H1 (cell line): ENCODE measurements at regions not wholly inside any gene's neighbourhood (a gene's known extent, or its start where the extent isn't known, plus 50 kb on each side); places are given as distances from the start of the nearest gene placed in this dataset.

Source experiments
- CTCF ChIA-PET: fragments of 300-600 bp; sonication (Branson Sonifier 250); formaldehyde crosslinking; loops from one replicate; lab custom pipeline; 2021; ENCODE audit not compliant: partially characterized antibody; lab: Charles Lee
- POLR2A ChIA-PET: fragments of 300-600 bp; sonication (Branson Sonifier 250); formaldehyde crosslinking; loops from one replicate; lab custom pipeline; 2021; ENCODE audit warnings: inconsistent platforms; ENCODE audit not compliant: partially characterized antibody; lab: Charles Lee
- DNase-seq, 2 experiments: peaks; one replicate each; pipeline versions ENCODE4 v3.0.0 to v3.0.0-alpha.2; 2010 to 2022; ENCODE audit warnings: low spot score in 2 of 2, low read depth in 1 of 2, mixed read lengths in 1 of 2
- FAIRE-seq: peaks from 2 replicates; lab custom pipeline; 2011; peaks lifted over from hg19 to GRCh38; lab: Jason Lieb, UNC
- H2AFZ ChIP-seq: 2 replicates; pipeline ENCODE4 v1.8.1; 2012; ENCODE audit warnings: low read length, inconsistent platforms
- H2AK5ac ChIP-seq: 2 replicates; pipeline ENCODE4 v1.6.1; 2013; ENCODE audit warnings: low read depth, low read length
- H2BK120ac ChIP-seq: replicated peaks from 2 replicates; pipeline ENCODE3; 2013; ENCODE audit warnings: low read depth, low read length, inconsistent platforms
- H2BK12ac ChIP-seq: 2 replicates; pipeline ENCODE4 v1.6.1; 2013; ENCODE audit warnings: low read depth, low read length
- H2BK15ac ChIP-seq: 2 replicates; pipeline ENCODE4 v1.6.1; 2013; ENCODE audit warnings: low read length
- H2BK20ac ChIP-seq: 2 replicates; pipeline ENCODE4 v1.6.1; 2013; ENCODE audit warnings: low read length
- H2BK5ac ChIP-seq: 2 replicates; pipeline ENCODE4 v1.6.1; 2013; ENCODE audit warnings: low read depth, low read length
- H3K14ac ChIP-seq: 2 replicates; pipeline ENCODE4 v1.6.1; 2013; ENCODE audit warnings: inconsistent platforms; ENCODE audit not compliant: insufficient read length
- H3K18ac ChIP-seq: 2 replicates; pipeline ENCODE4 v1.6.1; 2013; ENCODE audit warnings: low read length; ENCODE audit errors: extremely low read depth
- H3K23ac ChIP-seq: 2 replicates; pipeline ENCODE4 v1.6.1; 2013; ENCODE audit warnings: inconsistent platforms; ENCODE audit not compliant: insufficient read length
- H3K23me2 ChIP-seq: 2 replicates; pipeline ENCODE4 v1.6.1; 2013; ENCODE audit warnings: low read depth, low read length
- H3K27ac ChIP-seq: 2 replicates; pipeline ENCODE4 v1.6.1; 2011; ENCODE audit warnings: low read depth, low read length, inconsistent platforms
- H3K27me3 ChIP-seq, 4 experiments: replicated peaks in 1 of 4; 1 replicate in 1 of 4; 2 replicates in 3 of 4; pipeline versions ENCODE4 v1.6.1 to v1.8.1; 2011 to 2013; ENCODE audit warnings: low read length in 3 of 4, mild to moderate bottlenecking in 3 of 4, inconsistent platforms in 2 of 4, mixed read lengths in 2 of 4, moderate library complexity in 1 of 4; ENCODE audit not compliant: control insufficient read depth in 3 of 4, insufficient read depth in 3 of 4; ENCODE audit errors: extremely low read depth in 1 of 4
- H3K36me3 ChIP-seq, 4 experiments: 2 replicates each; pipeline versions ENCODE4 v1.6.1 to v1.8.1; 2011 to 2013; ENCODE audit warnings: mild to moderate bottlenecking in 4 of 4, low read length in 3 of 4, moderate library complexity in 2 of 4, control low read depth in 1 of 4, inconsistent platforms in 1 of 4; ENCODE audit not compliant: insufficient read depth in 4 of 4, control insufficient read depth in 2 of 4
- H3K4ac ChIP-seq: replicated peaks from 2 replicates; pipeline ENCODE3; 2013; ENCODE audit warnings: low read length, low read depth, mixed read lengths, inconsistent platforms; ENCODE audit not compliant: insufficient read length
- H3K4me1 ChIP-seq, 4 experiments: replicated peaks in 1 of 4; 1 replicate in 1 of 4; 2 replicates in 3 of 4; pipeline versions ENCODE4 v1.6.1 to v1.8.1; 2011 to 2013; ENCODE audit warnings: low read length in 3 of 4, inconsistent platforms in 2 of 4, mixed read lengths in 1 of 4; ENCODE audit not compliant: insufficient read depth in 4 of 4, control insufficient read depth in 3 of 4
- H3K4me2 ChIP-seq, 2 experiments: 2 replicates each; pipeline versions ENCODE4 v1.6.1 to v1.8.1; 2011 to 2013; ENCODE audit warnings: low read depth in 2 of 2, low read length in 2 of 2, control low read depth in 1 of 2, inconsistent platforms in 1 of 2, mild to moderate bottlenecking in 1 of 2; ENCODE audit not compliant: insufficient read depth in 1 of 2
- H3K4me3 ChIP-seq, 4 experiments: fragments of 200-600, 300-600 bp in 1 of 4; sonication (generic), shearing (Covaris generic), sonication (Bioruptor Twin) in 1 of 4; 2 replicates each; pipeline versions ENCODE4 v1.5.1 to v1.8.1; 2011 to 2016; ENCODE audit warnings: low read length in 4 of 4, low read depth in 3 of 4, control low read depth in 2 of 4, inconsistent platforms in 2 of 4, mild to moderate bottlenecking in 2 of 4, mixed read lengths in 1 of 4, moderate library complexity in 1 of 4; ENCODE audit not compliant: insufficient read depth in 2 of 4; ENCODE audit errors: extremely low read depth in 1 of 4
- H3K56ac ChIP-seq: replicated peaks from 2 replicates; pipeline ENCODE3; 2013; ENCODE audit warnings: low read depth, mild to moderate bottlenecking, mixed read lengths, low read length, inconsistent platforms; ENCODE audit not compliant: insufficient read length
- H3K79me1 ChIP-seq: 2 replicates; pipeline ENCODE4 v1.6.1; 2013; ENCODE audit warnings: low read depth, low read length, control low read depth
- H3K79me2 ChIP-seq, 2 experiments: 2 replicates each; pipeline versions ENCODE4 v1.6.1 to v1.8.1; 2012 to 2013; ENCODE audit warnings: low read length in 2 of 2, mild to moderate bottlenecking in 2 of 2, inconsistent platforms in 1 of 2; ENCODE audit not compliant: insufficient read depth in 2 of 2, control insufficient read depth in 1 of 2
- H3K9ac ChIP-seq, 4 experiments: replicated peaks in 1 of 4; 1 replicate in 1 of 4; 2 replicates in 3 of 4; pipeline versions ENCODE4 v1.6.1 to v1.8.1; 2011 to 2013; ENCODE audit warnings: low read depth in 3 of 4, low read length in 3 of 4, control low read depth in 2 of 4, mild to moderate bottlenecking in 2 of 4, moderate library complexity in 2 of 4, inconsistent platforms in 1 of 4; ENCODE audit errors: extremely low read depth in 1 of 4
- H3K9me3 ChIP-seq, 2 experiments: 2 replicates each; pipeline versions ENCODE4 v1.6.1 to v1.8.1; 2012 to 2013; ENCODE audit warnings: mild to moderate bottlenecking in 2 of 2, moderate library complexity in 2 of 2, control low read depth in 1 of 2, inconsistent platforms in 1 of 2, low read depth in 1 of 2, low read length in 1 of 2, mixed read lengths in 1 of 2; ENCODE audit not compliant: insufficient read depth in 2 of 2
- H4K20me1 ChIP-seq, 2 experiments: replicated peaks in 1 of 2; 2 replicates each; pipeline versions ENCODE3 to v1.8.1; 2011 to 2013; ENCODE audit warnings: inconsistent platforms in 2 of 2, low read length in 2 of 2, mild to moderate bottlenecking in 1 of 2; ENCODE audit not compliant: insufficient read depth in 2 of 2, control insufficient read depth in 1 of 2
- H4K5ac ChIP-seq: 2 replicates; pipeline ENCODE4 v1.6.1; 2013; ENCODE audit warnings: low read length, low read depth, mixed read lengths, inconsistent platforms; ENCODE audit not compliant: insufficient read length
- H4K8ac ChIP-seq: 2 replicates; pipeline ENCODE4 v1.8.0; 2013; ENCODE audit warnings: mild to moderate bottlenecking, moderate library complexity, low read length, inconsistent platforms; ENCODE audit not compliant: insufficient read depth; ENCODE audit errors: extremely low read depth
- H4K91ac ChIP-seq: replicated peaks from 2 replicates; pipeline ENCODE3; 2013; ENCODE audit warnings: low read length, mixed read lengths, inconsistent platforms; ENCODE audit not compliant: insufficient read length
- ASH2L ChIP-seq: fragments of 200-600, 300-600 bp; sonication (generic); IDR thresholded peaks from one replicate; pipeline ENCODE4 v1.7.1; 2017; ENCODE audit warnings: low read length
- ATF2 ChIP-seq: IDR thresholded peaks from 2 replicates; pipeline ENCODE4 v1.6.1; 2012; ENCODE audit warnings: low read length, inconsistent platforms
- ATF3 ChIP-seq: IDR thresholded peaks from 2 replicates; pipeline ENCODE4 v1.6.1; 2011; ENCODE audit warnings: low read depth, mild to moderate bottlenecking, low read length; ENCODE audit not compliant: insufficient read depth
- BRCA1 ChIP-seq: IDR thresholded peaks from 2 replicates; pipeline ENCODE4 v1.6.1; 2012; ENCODE audit warnings: low read depth, low read length, improper control_type of control experiment
- CBX5 ChIP-seq: fragments of 300-800, 300-1000 bp; sonication (generic); IDR thresholded peaks from 2 replicates; pipeline ENCODE4 v1.7.1; 2016; ENCODE audit warnings: antibody characterized with exemption, low read length, low read depth
- CBX8 ChIP-seq: fragments of 300-800, 300-1000 bp; sonication (generic); IDR thresholded peaks from 2 replicates; pipeline ENCODE4 v1.7.1; 2016; ENCODE audit warnings: low read depth, low read length, borderline replicate concordance
- E2F6 ChIP-seq: IDR thresholded peaks from 2 replicates; pipeline ENCODE4 v1.6.1; 2012; ENCODE audit warnings: inconsistent platforms
- EZH2 ChIP-seq: fragments of 200-600 bp; sonication (generic); IDR thresholded peaks from 2 replicates; pipeline ENCODE4 v1.7.1; 2012; ENCODE audit warnings: low read depth, mild to moderate bottlenecking, moderate library complexity, low read length, inconsistent platforms; ENCODE audit not compliant: severe bottlenecking
- FOSL1 ChIP-seq: IDR thresholded peaks from 2 replicates; pipeline ENCODE4 v1.6.1; 2011; ENCODE audit warnings: mild to moderate bottlenecking, low read depth, low read length, moderate library complexity; ENCODE audit not compliant: insufficient read depth
- POLR2A ChIP-seq, 2 experiments: IDR thresholded peaks; 1 replicate in 1 of 2; 2 replicates in 1 of 2; pipeline ENCODE4 v1.6.1; 2011; ENCODE audit warnings: low read depth in 2 of 2, low read length in 2 of 2, mild to moderate bottlenecking in 2 of 2; ENCODE audit errors: control extremely low read depth in 1 of 2
- WGBS, 2 experiments: shearing (Covaris generic) in 1 of 2; methylation state at CpG; one replicate each; pipeline versions ENCODE4 v1.1.6 to v1.1.7; 2013 to 2015; ENCODE audit warnings: low lambda C conversion rate in 2 of 2, mixed read lengths in 2 of 2, inconsistent platforms in 1 of 2, low coverage in 1 of 2, missing lambda C conversion rate in 1 of 2; ENCODE audit not compliant: insufficient replicate concordance in 2 of 2, insufficient coverage in 1 of 2, insufficient read length in 1 of 2; ENCODE audit errors: extremely low coverage in 1 of 2, missing lambda C conversion rate in 1 of 2; 5-methylcytosine and 5-hydroxymethylcytosine counted together

GRCh38 chr21:28822486-28823335, 170.0 kb downstream of the LTN1 start:
- H3K36me3 ChIP-seq = no peaks in the 10 kb centered on the region
- no peaks in the 10 kb centered on the region for H4K20me1 ChIP-seq
- no peak overlapping the region for H2AFZ ChIP-seq
- H4K8ac ChIP-seq = no peak overlapping the region
- peaks cover 0 to 1% (median 0%) of the 10 kb centered on the region in 4 experiments; a peak in 1 of 7 replicates for H3K27me3 ChIP-seq
- no peak overlapping the region for H2BK15ac ChIP-seq
- ChIA-PET CTCF (interaction anchor here (0.9 kb wide), 1 partner anchor 76 kb away, joined by 4 read pairs; no protein-coding TSS in a partner anchor), POLR2A (no interaction called here)
- H3K27ac ChIP-seq = no peak overlapping the region
- H4K91ac ChIP-seq = no peak overlapping the region
- H3K9me3 ChIP-seq = no peaks in the 10 kb centered on the region
- no peak overlapping the region for H3K4me2 ChIP-seq
- no peaks in the 10 kb centered on the region for H3K79me2 ChIP-seq
- no peak overlapping the region for H3K9ac ChIP-seq
- no peak overlapping the region for H2BK5ac ChIP-seq
- no peaks in the 10 kb centered on the region for H3K23me2 ChIP-seq
- no peak overlapping the region for H3K14ac ChIP-seq
- H3K23ac ChIP-seq = no peak overlapping the region
- WGBS, 2 experiments = 76% methylated on average over 3 of the region's 3 CpGs; no CpG with 5 or more reads in 1 of the 2 experiments
- H3K4me3 ChIP-seq = no peak overlapping the region
- H3K56ac ChIP-seq = no peak overlapping the region
- no peak overlapping the region for H3K4ac ChIP-seq
- H3K4me1 ChIP-seq = 0 out of 7 replicates have a peak, but pooled peaks cover 0 to 2% (median 0%) of the 10 kb centered on the region in 4 experiments
- H2BK12ac ChIP-seq = no peak overlapping the region
- no peaks in the 10 kb centered on the region for H3K79me1 ChIP-seq
- FAIRE-seq (no peak), DNase-seq (no peak)
- no peak overlapping the region for H4K5ac ChIP-seq
- no peak overlapping the region for H2BK120ac ChIP-seq
- no peak overlapping the region for H2AK5ac ChIP-seq
- no peak overlapping the region for H3K18ac ChIP-seq
- H2BK20ac ChIP-seq = no peak overlapping the region
- TF ChIP-seq ATF3 (no peak), ATF2 (no peak), BRCA1 (no peak), E2F6 (no peak), CBX8 (no peak), FOSL1 (no peak), POLR2A (IDR thresholded peaks at IDR 0.05; ENCODE audit: control extremely low read depth in 1 of 2, low read depth in 2 of 2, low read length in 2 of 2) (no peak), CBX5 (no peak), EZH2 (no peak), ASH2L (no peak)
